Osteocyte (in vitro differentiated cells): ENCODE measurements at regions not wholly inside any gene's neighbourhood (a gene's known extent, or its start where the extent isn't known, plus 50 kb on each side); places are given as distances from the start of the nearest gene placed in this dataset.

Experiments used
- DNase-seq: peaks from one replicate; pipeline ENCODE4 v3.0.0; 2021; ENCODE audit warnings: mixed read lengths; ENCODE audit not compliant: unreplicated experiment; ENCODE audit errors: extremely low spot score
- H3K27ac Mint-ChIP-seq: one replicate; pipeline ENCODE4 v1.8.0; 2021; ENCODE audit warnings: mild to moderate bottlenecking, mixed read lengths; ENCODE audit not compliant: unreplicated experiment
- H3K27me3 Mint-ChIP-seq: one replicate; pipeline ENCODE4 v1.8.0; 2021; ENCODE audit warnings: mixed read lengths; ENCODE audit not compliant: unreplicated experiment
- H3K36me3 Mint-ChIP-seq: one replicate; pipeline ENCODE4 v1.8.0; 2021; ENCODE audit warnings: mixed read lengths; ENCODE audit not compliant: unreplicated experiment
- H3K4me1 Mint-ChIP-seq: one replicate; pipeline ENCODE4 v1.8.0; 2021; ENCODE audit warnings: mixed read lengths; ENCODE audit not compliant: unreplicated experiment
- H3K4me3 Mint-ChIP-seq: one replicate; pipeline ENCODE4 v1.8.0; 2021; ENCODE audit warnings: mild to moderate bottlenecking, moderate library complexity, mixed read lengths; ENCODE audit not compliant: unreplicated experiment
- H3K9me3 Mint-ChIP-seq: one replicate; pipeline ENCODE4 v1.8.0; 2021; ENCODE audit warnings: mixed read lengths; ENCODE audit not compliant: unreplicated experiment
- TF ChIP-seq, protein P1 (sequence below): fragments of 200-600 bp; sonication (generic); IDR thresholded peaks from 2 replicates; pipeline ENCODE4 v1.5.0; 2021; ENCODE audit warnings: antibody characterized with exemption, mild to moderate bottlenecking, moderate library complexity

DNA sequence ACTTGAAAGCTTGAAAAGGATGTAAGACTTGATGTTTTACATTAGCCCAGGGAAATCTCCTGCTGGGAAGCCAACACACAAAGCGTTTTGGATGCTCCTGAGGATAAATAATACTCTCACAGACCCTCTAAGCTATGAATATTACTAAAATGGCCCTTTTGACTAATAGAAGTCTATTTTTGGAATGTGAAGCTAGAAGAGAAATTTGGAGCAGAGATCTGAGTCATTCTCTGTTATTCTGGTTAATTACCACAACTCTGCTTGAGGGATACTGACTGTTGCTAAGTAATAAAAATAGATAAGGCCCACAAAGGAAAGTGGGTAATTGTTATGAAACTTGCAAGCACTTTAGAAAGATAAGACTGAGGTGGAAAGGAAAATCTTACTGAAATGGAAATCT is 346.2 kb upstream of the STXBP6 start:
- no peak for DNase-seq
- H3K36me3 Mint-ChIP-seq: no peaks in the 10 kb centered on the region
- TF ChIP-seq, protein P1, sequence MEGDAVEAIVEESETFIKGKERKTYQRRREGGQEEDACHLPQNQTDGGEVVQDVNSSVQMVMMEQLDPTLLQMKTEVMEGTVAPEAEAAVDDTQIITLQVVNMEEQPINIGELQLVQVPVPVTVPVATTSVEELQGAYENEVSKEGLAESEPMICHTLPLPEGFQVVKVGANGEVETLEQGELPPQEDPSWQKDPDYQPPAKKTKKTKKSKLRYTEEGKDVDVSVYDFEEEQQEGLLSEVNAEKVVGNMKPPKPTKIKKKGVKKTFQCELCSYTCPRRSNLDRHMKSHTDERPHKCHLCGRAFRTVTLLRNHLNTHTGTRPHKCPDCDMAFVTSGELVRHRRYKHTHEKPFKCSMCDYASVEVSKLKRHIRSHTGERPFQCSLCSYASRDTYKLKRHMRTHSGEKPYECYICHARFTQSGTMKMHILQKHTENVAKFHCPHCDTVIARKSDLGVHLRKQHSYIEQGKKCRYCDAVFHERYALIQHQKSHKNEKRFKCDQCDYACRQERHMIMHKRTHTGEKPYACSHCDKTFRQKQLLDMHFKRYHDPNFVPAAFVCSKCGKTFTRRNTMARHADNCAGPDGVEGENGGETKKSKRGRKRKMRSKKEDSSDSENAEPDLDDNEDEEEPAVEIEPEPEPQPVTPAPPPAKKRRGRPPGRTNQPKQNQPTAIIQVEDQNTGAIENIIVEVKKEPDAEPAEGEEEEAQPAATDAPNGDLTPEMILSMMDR: no peak
- no peak overlapping the region for H3K27ac Mint-ChIP-seq
- no peaks in the 10 kb centered on the region for H3K4me1 Mint-ChIP-seq
- H3K9me3 Mint-ChIP-seq: peaks cover 8% of the 10 kb centered on the region
- no peak overlapping the region for H3K4me3 Mint-ChIP-seq
- no peaks in the 10 kb centered on the region for H3K27me3 Mint-ChIP-seq

DNA sequence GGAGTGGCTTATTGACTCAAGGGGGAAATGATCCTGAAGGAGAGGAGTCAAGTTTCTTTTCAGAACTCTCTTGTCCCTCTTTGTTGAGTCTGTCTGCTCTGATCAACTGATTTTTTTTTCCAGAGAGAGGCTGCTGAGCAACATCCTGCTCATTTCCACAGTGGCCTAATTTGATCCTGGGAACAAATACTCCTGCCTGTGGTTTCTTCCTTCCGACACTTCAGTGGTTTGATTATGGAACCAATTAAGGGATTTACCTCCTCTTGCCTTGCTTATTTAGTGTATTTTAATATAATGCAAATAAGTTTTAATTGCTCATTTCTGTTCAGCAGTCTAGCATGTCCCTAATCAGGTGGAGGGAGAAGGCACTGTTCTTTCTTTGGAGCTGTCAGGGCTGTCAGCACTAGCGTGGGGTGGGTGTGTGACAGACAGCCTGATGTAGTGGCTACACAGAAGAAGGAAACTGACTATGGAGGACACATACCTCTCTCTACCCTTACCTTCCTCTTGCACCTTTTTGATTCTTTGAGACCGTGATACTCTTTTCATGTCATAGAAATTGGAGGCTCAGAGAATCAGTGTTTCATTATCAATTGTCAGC is 344.9 kb upstream of the STXBP6 start:
- TF ChIP-seq, protein P1: no peak
- Mint-ChIP-seq H3K4me1 (no peaks in the 10 kb centered on the region), H3K36me3 (no peaks in the 10 kb centered on the region), H3K9me3 (peaks cover 11% of the 10 kb centered on the region), H3K4me3 (no peak overlapping the region), H3K27me3 (no peaks in the 10 kb centered on the region), H3K27ac (no peak overlapping the region)
- no peak for DNase-seq

DNA sequence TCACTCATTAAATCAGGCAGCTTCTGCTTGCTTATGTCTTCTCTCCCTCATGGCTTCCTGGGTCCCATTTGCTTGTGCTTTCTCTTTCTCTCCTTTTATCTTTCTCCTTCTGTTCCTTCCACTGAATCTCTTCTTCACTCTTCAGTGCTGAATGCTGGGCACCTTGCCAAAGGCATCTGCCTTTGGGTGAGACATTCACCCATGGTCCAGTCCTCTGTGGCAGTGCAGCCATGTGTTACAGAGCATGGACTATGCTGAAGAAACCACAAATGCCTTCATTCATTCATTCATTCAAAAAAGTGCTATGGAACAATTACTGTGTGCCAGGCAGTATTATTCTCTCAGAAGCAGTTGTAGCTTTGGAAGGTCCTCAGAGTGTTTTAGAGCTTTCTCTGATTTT is 344.4 kb upstream of the STXBP6 start:
- no peak overlapping the region for H3K4me3 Mint-ChIP-seq
- DNase-seq: no peak
- H3K9me3 Mint-ChIP-seq: peaks cover 13% of the 10 kb centered on the region
- no peaks in the 10 kb centered on the region for H3K27me3 Mint-ChIP-seq
- no peaks in the 10 kb centered on the region for H3K4me1 Mint-ChIP-seq
- H3K36me3 Mint-ChIP-seq: no peaks in the 10 kb centered on the region
- H3K27ac Mint-ChIP-seq: no peak overlapping the region
- TF ChIP-seq, protein P1: no peak

DNA sequence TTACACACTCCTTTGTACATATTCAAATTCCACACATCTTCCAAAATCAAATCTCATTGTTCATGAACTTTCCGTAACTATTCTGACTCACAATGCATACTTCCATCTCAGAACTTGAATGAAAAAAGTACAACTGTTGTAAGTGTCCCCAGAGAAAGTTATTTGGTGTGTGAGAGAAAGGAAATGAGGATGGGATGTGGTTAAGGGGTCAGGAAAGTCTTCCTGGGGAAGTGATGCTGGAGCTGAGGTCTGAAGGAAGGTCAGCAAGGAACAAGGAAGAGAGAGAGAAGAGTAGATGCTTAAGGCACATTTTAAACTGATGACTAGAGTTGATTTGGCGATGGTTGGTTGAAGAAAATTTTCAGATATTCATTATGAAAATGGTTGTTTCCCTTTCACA is 340.0 kb upstream of the STXBP6 start:
- Mint-ChIP-seq H3K9me3 (peaks cover 21% of the 10 kb centered on the region), H3K4me1 (no peaks in the 10 kb centered on the region), H3K36me3 (no peaks in the 10 kb centered on the region), H3K4me3 (no peak overlapping the region), H3K27me3 (no peaks in the 10 kb centered on the region), H3K27ac (no peak overlapping the region)
- TF ChIP-seq, protein P1: no peak
- DNase-seq: no peak

DNA sequence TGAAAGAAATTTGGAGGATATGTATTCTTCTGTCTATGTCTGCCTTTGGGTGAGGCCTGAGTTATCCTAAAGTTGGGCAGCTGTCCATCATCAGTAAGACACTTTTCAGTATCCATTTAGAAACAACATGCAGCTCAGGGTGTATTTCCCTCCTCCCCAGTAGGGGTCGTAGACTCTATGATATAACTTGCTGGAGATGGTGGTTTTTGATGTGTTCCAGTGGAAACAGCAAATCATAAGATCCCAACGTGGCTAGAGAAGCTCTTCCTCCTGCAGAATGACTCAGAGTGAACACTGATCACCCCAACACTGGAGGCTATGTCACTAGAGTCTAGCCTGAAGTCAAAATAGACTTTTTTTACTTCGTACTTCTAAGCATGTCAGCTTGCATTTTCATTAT is 331.6 kb upstream of the STXBP6 start:
- no peaks in the 10 kb centered on the region for H3K36me3 Mint-ChIP-seq

More for the DNA sequence above, 331.6 kb upstream of the STXBP6 start:
- no peaks in the 10 kb centered on the region for H3K27me3 Mint-ChIP-seq
- H3K9me3 Mint-ChIP-seq: peaks cover 9% of the 10 kb centered on the region
- no peak overlapping the region for H3K4me3 Mint-ChIP-seq
- TF ChIP-seq, protein P1: no peak
- DNase-seq: no peak
- H3K4me1 Mint-ChIP-seq: no peaks in the 10 kb centered on the region
- H3K27ac Mint-ChIP-seq: no peak overlapping the region
